GM19043 (cell line): ENCODE measurements at regions not wholly inside any gene's neighbourhood (a gene's known extent, or its start where the extent isn't known, plus 50 kb on each side); places are given as distances from the start of the nearest gene placed in this dataset.
"Not testable (repeated sequence)": the region's sequence is repeated elsewhere in the genome, so short reads cannot be mapped to it uniquely, and the experiment has no call there.

Experiments
- ATAC-seq: cut with Tn5 transposase; IDR thresholded peaks from one replicate; pipeline ENCODE4 v1.9.1; 2021; ENCODE audit warnings: low read depth; ENCODE audit not compliant: unreplicated experiment

DNA sequence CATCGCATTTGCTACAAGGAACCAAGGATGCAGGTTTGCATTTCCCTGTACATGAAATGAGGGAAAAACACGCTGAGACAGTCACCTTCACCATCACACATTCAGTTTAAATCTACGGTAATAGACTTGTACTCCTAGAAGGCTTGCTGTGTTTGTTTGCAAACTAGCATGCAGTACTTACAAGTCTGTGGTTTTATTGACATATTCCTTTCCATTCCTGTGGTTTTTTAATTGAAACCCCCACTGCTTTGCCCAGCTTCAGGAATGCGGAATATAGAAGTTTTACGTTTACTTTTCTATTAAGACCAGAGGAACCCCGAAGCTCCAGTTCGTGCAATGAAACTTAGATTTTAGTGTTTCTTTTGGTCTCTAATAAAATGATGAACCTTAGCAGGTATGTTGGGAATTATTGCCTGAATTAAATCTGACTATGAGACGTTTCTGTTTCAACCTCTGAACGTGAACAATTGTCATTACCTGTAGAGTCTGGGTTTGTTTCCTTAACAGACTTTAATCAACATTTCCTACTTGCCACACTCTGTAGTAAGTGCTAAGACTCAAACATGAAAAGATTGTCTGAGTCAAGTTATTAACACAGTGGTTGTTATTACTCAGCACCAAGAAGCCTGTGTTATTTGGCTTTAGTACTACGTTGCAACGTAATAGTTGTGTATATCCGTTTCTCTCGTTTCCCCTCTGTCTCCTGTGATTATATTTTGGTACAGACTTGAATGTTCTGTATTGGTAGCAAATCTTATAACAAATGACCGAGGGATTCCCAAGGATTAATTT, 793.3 kb upstream of the GOT2 start:
- no peak for ATAC-seq

DNA sequence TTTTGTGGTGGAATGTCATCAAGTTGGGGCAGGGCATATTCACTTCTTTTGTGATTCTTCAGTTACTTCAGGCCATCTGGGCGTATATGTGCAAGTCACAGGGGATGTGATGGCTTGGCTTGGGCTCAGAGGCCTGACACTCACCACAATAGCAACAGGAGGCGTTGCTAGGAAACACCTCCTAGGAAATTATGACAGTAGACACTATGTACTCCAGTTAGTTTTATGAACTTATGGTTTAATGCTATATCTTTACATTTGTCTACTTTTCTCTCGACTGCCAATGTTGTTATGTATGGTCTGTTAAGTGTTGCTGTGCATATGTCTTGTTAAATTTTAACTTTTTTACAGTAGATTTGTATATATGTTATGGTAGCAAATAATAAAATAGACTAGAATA, 788.7 kb upstream of the GOT2 start:
- no peak for ATAC-seq

GRCh38 chr16:59518721-59519120, 784.6 kb upstream of the GOT2 start:
- ATAC-seq, result not testable (repeated sequence)

GRCh38 chr16:59514651-59515050, 780.5 kb upstream of the GOT2 start:
- ATAC-seq, result no peak

DNA sequence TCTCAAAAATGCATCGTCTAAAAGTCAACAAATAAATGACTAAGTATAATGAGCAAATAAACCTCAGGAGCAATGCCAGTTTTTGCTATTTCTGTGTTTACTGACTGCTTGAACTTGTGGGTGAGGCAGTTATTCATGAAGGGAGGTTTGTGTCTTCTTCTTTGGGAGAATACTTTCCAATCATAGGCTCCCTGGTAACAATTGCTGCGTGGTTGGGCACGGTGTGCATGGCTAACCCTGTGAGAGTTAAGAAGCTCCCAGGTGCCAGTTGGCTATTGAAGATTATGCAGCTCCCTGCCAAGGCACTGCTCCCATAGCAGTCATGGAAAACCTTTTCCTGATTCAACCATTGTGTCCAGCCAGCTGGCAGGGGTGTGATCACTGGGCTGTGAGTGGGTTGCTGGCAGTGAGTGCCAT, 775.9 kb upstream of the GOT2 start:
- ATAC-seq, result no peak

DNA sequence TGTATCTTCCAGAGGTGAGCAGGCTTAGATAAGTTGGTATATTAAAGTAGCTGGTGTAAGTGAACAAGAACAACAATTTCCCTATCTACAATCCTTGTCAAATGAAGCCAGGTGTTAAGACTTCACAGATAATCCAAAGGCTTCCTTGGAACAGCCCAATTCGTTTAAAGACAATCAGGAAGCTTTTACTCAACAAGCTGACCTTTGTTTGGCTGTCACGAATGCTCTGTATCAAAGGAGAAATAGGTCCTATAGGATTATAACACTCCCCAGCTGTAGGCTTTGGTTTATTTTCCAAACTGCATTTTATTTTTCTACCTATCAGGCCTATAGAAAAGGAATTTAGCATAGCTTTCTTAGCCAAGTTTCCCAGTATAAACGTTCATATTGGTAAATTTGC, 766.5 kb upstream of the GOT2 start:
- no peak for ATAC-seq

DNA sequence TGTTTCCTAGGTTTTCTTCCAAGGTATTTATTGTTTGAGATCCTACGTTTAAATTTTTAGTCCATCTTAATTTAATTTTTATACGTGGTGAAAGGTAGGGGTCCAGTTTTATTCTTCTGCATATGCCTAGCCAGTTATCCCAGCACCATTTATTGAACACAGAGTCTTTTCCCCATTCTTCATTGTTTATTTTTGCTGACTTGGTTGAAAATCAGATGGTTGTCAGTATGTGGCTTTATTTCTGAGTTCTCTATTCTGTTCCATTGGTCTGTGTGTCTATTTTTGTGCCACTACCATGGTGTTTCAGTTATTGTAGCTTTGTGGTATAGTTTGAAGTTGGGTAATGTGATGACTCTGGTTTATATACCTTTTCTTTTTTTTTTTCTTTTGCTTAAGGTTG, 753.0 kb upstream of the GOT2 start:
- ATAC-seq, result no peak

DNA sequence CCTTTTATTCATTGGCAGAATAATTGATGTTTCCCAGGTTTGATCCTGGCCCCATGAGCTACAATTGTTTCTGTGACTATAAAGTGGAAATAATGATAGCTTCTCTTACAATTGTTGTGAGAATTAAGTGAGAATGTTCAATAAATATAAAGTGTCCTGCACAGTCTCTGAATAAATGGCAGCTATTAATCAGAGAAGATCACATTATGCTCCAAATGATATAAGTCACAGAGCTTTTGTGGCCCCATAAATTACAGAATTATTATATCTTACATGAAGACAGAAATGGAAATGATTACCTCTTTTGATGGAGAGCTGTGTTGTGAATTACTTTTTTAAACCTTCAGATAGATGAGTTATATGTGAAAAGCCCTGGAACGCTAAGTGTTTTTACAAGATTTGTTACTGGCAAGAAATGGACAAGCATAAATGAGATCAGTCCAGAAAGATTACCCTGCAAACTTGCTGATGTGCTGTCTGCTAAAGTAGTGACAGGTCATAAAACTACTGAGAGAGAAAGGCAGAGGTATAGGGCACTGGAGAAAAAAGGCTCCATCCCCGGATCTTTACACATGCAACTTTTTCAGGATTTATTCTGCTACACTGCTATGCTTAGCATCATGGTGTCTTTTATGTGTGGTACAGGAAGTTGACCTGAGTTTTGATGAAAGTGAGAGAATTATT, 750.9 kb upstream of the GOT2 start:
- no peak for ATAC-seq

- ATAC-seq, result no peak
Measured at GRCh38 chr16:59478838-59479237, 744.7 kb upstream of the GOT2 start.

DNA sequence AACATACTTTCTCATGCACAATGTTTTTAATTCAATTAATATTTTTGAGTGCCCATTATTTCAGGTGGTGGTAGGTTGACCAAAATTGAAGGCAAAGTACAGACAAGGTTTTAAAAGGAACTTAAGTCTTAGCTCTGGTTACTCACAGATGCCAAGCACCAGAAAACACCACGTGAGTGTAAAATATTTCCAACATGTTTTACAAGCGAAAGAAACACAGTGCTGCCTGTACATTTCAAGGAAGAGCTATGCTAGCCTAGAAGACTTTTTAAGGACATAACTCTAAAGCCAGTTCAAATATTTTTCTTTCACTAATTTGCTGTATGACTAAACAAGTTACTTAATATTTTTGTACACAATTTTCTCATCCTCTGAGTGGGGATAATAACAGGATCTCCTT, 736.4 kb upstream of the GOT2 start:
- ATAC-seq, result no peak

GRCh38 chr16:59469266-59469665, 735.1 kb upstream of the GOT2 start:
- no peak for ATAC-seq

DNA sequence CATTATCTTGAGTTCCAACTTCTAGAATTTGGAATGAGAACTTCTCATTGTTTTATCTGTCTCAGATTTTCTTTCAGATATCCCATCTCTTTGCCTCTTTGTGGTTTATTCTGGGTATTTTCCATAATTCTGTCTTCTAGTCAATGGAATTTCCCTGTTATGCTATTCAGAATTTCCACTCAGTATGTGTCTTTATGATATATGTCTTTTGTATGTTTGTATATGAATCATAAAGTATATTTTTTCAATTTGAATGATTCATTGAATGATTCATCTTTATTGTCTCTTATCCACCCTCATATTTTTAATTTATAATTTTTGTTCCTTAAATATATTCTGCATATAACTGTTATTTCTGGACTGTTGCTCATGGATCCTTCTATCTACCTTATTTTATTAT, 729.7 kb upstream of the GOT2 start:
- ATAC-seq, result no peak

DNA sequence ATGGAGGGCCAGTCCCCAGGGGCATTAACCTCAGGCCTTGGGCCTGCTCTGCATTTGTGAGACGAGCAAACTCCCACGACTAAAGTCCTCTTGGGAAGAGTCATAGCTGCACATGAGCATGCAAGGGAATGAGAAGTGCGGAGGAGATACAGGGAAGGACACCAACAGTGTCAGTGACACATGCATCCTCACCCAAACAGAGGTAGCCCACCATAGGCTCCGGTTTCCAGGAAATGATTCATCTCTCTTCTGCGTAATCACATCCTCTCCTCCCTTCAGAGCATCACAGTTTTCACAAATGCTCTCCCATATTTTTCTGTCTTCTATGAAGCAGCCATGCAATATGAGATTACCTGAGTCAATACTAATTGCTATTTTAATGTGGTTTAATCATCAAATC, 725.7 kb upstream of the GOT2 start:
- no peak for ATAC-seq

DNA sequence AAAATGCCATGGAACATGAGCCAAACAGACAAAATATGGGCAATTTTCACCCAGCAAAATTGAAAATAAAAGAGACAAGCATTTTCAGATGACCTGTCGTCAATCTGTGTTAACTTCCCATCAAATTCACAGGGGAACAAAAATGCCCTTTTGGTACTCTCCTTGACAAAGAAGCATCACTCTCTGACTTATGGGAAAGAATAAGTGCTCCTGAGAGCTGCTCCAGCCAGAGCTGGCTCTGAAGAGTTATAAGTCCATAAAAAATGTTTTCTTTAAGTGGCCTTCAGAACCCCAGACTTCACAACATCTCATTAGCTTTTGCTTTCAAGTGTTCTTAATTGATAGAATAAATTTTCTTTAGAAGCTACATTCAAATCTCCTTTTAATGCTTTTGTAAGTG, 721.4 kb upstream of the GOT2 start:
- ATAC-seq, result no peak

- not testable (repeated sequence) for ATAC-seq
Measured at GRCh38 chr16:59450513-59450912, 716.4 kb upstream of the GOT2 start.

DNA sequence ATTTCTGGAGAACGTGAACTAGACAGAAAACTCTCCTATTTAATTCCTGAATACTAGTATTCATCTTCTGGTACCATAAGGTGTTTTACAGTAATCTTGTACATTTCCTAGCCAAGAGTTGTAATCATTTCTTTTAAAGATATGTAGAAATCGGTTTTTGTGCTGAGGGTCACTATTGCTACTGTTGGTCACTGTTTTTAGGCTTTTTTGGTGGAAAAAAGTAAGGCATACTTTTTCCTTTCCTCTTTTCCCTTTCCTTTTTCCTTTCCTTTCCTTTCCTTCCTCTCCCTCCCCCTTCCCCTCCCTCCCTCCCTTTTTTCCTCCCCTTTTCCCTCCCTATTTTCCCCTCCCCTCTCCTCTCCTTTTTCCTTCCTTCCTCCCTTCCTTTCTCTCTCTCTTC, 706.4 kb upstream of the GOT2 start:
- ATAC-seq, result no peak

DNA sequence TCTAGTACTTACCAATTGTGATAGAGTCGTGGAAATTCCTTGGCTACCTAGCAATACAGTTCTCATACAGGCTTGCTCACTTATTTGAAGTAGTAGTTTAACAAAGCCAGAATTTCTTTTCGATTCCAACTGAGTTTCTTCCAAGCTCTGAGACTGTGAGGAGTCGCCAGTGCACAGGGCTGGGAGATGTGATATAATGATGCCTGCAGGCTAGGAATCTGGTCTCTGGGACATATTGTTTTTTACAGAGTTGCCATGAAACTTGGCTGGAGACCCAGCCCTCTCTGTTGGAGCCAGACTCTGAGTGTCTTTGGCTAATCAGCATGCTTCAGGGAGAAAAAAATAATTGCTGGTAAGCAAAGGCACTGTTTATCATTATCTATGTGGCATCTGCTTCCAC, 698.8 kb upstream of the GOT2 start:
- no peak for ATAC-seq

GRCh38 chr16:59432276-59432675, 698.2 kb upstream of the GOT2 start:
- no peak for ATAC-seq

DNA sequence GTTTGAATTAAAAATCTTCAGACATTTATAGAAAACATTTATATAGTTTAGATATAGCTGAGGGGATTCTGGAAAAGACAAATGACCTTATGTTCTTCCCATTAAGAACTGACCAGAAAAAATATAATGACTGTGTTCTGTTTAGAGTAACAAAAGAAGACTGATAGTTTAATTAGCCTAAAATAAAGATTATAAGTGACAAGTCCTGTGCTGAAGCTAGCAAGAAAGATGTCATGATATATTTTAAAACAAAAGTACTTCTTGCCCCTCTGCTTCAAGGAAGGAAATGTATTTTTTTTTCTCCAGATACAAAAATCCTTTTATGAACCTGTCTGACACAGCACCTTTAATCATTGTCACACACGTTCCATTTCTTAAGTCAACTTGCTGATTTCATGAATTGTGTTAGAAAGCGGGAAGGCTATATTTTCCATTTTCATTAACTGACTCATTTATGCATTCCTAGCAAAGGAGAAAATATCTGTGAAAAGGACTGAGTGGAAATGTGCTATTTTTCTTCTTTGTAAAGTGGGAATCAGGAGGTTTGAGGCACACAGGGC, 690.7 kb upstream of the GOT2 start:
- ATAC-seq, result no peak

- no peak for ATAC-seq
Measured at GRCh38 chr16:59411961-59412841, 678.1 kb upstream of the GOT2 start.

GRCh38 chr16:59410451-59410850, 676.3 kb upstream of the GOT2 start:
- ATAC-seq, result no peak
